Peyer's patch (tissue), 4 donors: ENCODE measurements at regions not wholly inside any gene's neighbourhood (a gene's known extent, or its start where the extent isn't known, plus 50 kb on each side); places are given as distances from the start of the nearest gene placed in this dataset.

Experiments used
- DNase-seq, 3 donors: peaks; one replicate each; pipeline ENCODE4 v3.0.0-alpha.2; 2017 to 2019
- H3K27ac ChIP-seq, 4 donors: fragments of 200-600 bp; sonication (generic); one replicate each; pipeline ENCODE4 v1.5.1; 2016 to 2019
- H3K27me3 ChIP-seq, 2 donors: fragments of 200-600 bp; sonication (generic); one replicate each; pipeline ENCODE4 v1.5.1; 2019
- H3K36me3 ChIP-seq, 3 donors: fragments of 200-600 bp; sonication (generic); one replicate each; pipeline ENCODE4 v1.5.1; 2016 to 2019
- H3K4me1 ChIP-seq, 4 donors: fragments of 200-600 bp; sonication (generic); one replicate each; pipeline ENCODE4 v1.5.1; 2016 to 2019
- H3K4me3 ChIP-seq, 4 donors: fragments of 200-600 bp; sonication (generic); 1 replicate in 3 of 4; 2 replicates in 1 of 4; pipeline ENCODE4 v1.5.1; 2016 to 2019; ENCODE audit warnings: mild to moderate bottlenecking in 1 of 4
- H3K9me3 ChIP-seq, 4 donors: fragments of 200-600 bp; sonication (generic); one replicate each; pipeline ENCODE4 v1.5.1; 2016 to 2019; ENCODE audit warnings: mild to moderate bottlenecking in 1 of 4
- CTCF ChIP-seq, 6 experiments: fragments of 450-650 bp in 4 of 6; fragments of 200-600 bp in 2 of 6; sonication (generic) in 1 of 6; IDR thresholded peaks; one replicate each; pipeline ENCODE4 v1.5.1; 2017 to 2019; ENCODE audit warnings: antibody characterized with exemption in 6 of 6, mild to moderate bottlenecking in 3 of 6, moderate library complexity in 1 of 6
- POLR2A ChIP-seq, 2 donors: fragments of 450-650 bp; IDR thresholded peaks; one replicate each; pipeline ENCODE4 v1.5.1; 2017; ENCODE audit warnings: antibody characterized with exemption in 2 of 2, mild to moderate bottlenecking in 2 of 2, moderate library complexity in 2 of 2

GRCh38 chr5:171521219-171521633, 101.8 kb downstream of the FGF18 start:
- Histone ChIP-seq H3K36me3 (no peaks in the 10 kb centered on the region), H3K9me3 (no peaks in the 10 kb centered on the region), H3K4me1 (peaks cover 0 to 9% (median 0%) of the 10 kb centered on the region in 4 donors), H3K4me3 (no peak overlapping the region), H3K27me3 (no peaks in the 10 kb centered on the region), H3K27ac (peak overlapping the region in 1 of 4 donors; percentile 36)
- no peak for DNase-seq
- TF ChIP-seq CTCF (IDR thresholded peaks at IDR 0.05), result no peak
- TF ChIP-seq POLR2A (IDR thresholded peaks at IDR 0.05), result no peak

GRCh38 chr5:171521679-171522078, 102.2 kb downstream of the FGF18 start:
- no peak for TF ChIP-seq POLR2A (IDR thresholded peaks at IDR 0.05)
- TF ChIP-seq CTCF (IDR thresholded peaks at IDR 0.05), result no peak
- Histone ChIP-seq H3K27ac (peak overlapping the region in 1 of 4 donors; percentile 36), H3K4me1 (peaks cover 0 to 9% (median 0%) of the 10 kb centered on the region in 4 donors)

GRCh38 chr5:171523781-171524180, 104.3 kb downstream of the FGF18 start:
- Histone ChIP-seq H3K36me3 (no peaks in the 10 kb centered on the region), H3K4me3 (no peak overlapping the region), H3K9me3 (no peaks in the 10 kb centered on the region), H3K4me1 (peaks cover 0 to 9% (median 0%) of the 10 kb centered on the region in 4 donors), H3K27ac (no peak overlapping the region), H3K27me3 (no peaks in the 10 kb centered on the region)
- TF ChIP-seq POLR2A (IDR thresholded peaks at IDR 0.05) (no peak), CTCF (IDR thresholded peaks at IDR 0.05) (no peak)
- DNase-seq, result no peak

More at GRCh38 chr5:171521679-171522078, 102.2 kb downstream of the FGF18 start:
- H3K27me3 ChIP-seq, result no peaks in the 10 kb centered on the region
- H3K9me3 ChIP-seq, result no peaks in the 10 kb centered on the region
- DNase-seq, result no peak
- H3K36me3 ChIP-seq, result no peaks in the 10 kb centered on the region
- no peak overlapping the region for H3K4me3 ChIP-seq

- no peak for TF ChIP-seq POLR2A (IDR thresholded peaks at IDR 0.05)
- TF ChIP-seq CTCF (IDR thresholded peaks at IDR 0.05), result no peak
- Histone ChIP-seq H3K4me3 (no peak overlapping the region), H3K27me3 (no peaks in the 10 kb centered on the region), H3K36me3 (no peaks in the 10 kb centered on the region), H3K27ac (no peak overlapping the region), H3K9me3 (no peaks in the 10 kb centered on the region), H3K4me1 (peaks cover 0 to 9% (median 0%) of the 10 kb centered on the region in 4 donors)
- DNase-seq, result no peak
Observed at GRCh38 chr5:171524466-171524865, 105.0 kb downstream of the FGF18 start.

GRCh38 chr5:171525085-171525484, 105.6 kb downstream of the FGF18 start:
- H3K4me1 ChIP-seq, result peaks cover 0 to 9% (median 0%) of the 10 kb centered on the region in 4 donors

More at GRCh38 chr5:171525085-171525484, 105.6 kb downstream of the FGF18 start:
- Histone ChIP-seq H3K27me3 (no peaks in the 10 kb centered on the region), H3K36me3 (no peaks in the 10 kb centered on the region), H3K27ac (no peak overlapping the region), H3K4me3 (no peak overlapping the region), H3K9me3 (no peaks in the 10 kb centered on the region)
- TF ChIP-seq CTCF (IDR thresholded peaks at IDR 0.05), result no peak
- TF ChIP-seq POLR2A (IDR thresholded peaks at IDR 0.05), result no peak
- DNase-seq, result no peak
